Adrenal gland (tissue), 9 donors: ENCODE measurements at regions not wholly inside any gene's neighbourhood (a gene's known extent, or its start where the extent isn't known, plus 50 kb on each side); places are given as distances from the start of the nearest gene placed in this dataset.

Source experiments
- DNase-seq, 7 donors: peaks; one replicate each; pipeline ENCODE4 v3.0.0-alpha.2; 2019 to 2020
- H3K27ac ChIP-seq, 5 donors: fragments of 200-600 bp; sonication (generic) in 4 of 5; 1 replicate in 3 of 5; 2 replicates in 2 of 5; pipeline versions ENCODE4 v1.5.1 to v1.8.0; 2016 to 2020; ENCODE audit warnings: mild to moderate bottlenecking in 1 of 5
- H3K27me3 ChIP-seq: fragments of 200-600 bp; 2 replicates; pipeline ENCODE4 v1.8.0; 2021
- H3K36me3 ChIP-seq, 2 donors: fragments of 200-600 bp; replicated peaks in 1 of 2; 1 replicate in 1 of 2; 2 replicates in 1 of 2; pipeline versions ENCODE4 v1.5.1 to v1.8.0; 2018 to 2022
- H3K4me1 ChIP-seq, 2 donors: fragments of 200-600 bp; replicated peaks in 1 of 2; 1 replicate in 1 of 2; 2 replicates in 1 of 2; pipeline versions ENCODE4 v1.5.1 to v1.8.0; 2018 to 2021
- H3K4me3 ChIP-seq, 4 donors: fragments of 200-600 bp; sonication (generic) in 3 of 4; one replicate each; pipeline ENCODE4 v1.5.1; 2016 to 2018
- H3K9me3 ChIP-seq, 3 donors: fragments of 200-600 bp; sonication (generic) in 1 of 3; replicated peaks in 1 of 3; 1 replicate in 2 of 3; 2 replicates in 1 of 3; pipeline versions ENCODE4 v1.5.1 to v1.8.0; 2016 to 2021
- CTCF ChIP-seq, 6 experiments: fragments of 450-650 bp in 4 of 6; fragments of 200-600 bp in 2 of 6; sonication (generic) in 1 of 6; IDR thresholded peaks; 1 replicate in 5 of 6; 2 replicates in 1 of 6; pipeline versions ENCODE4 v1.5.1 to v1.8.0; 2016 to 2021; ENCODE audit warnings: antibody characterized with exemption in 6 of 6, mild to moderate bottlenecking in 2 of 6, moderate library complexity in 1 of 6
- POLR2A ChIP-seq, 2 donors: fragments of 450-650 bp; IDR thresholded peaks; one replicate each; pipeline ENCODE4 v1.6.1; 2017; ENCODE audit warnings: antibody characterized with exemption in 2 of 2, mild to moderate bottlenecking in 2 of 2, moderate library complexity in 1 of 2
- WGBS, 4 donors: extraction: QIAGEN DNeasy Blood & Tissue Kit in 2 of 4; methylation state at CpG; one replicate each; pipeline versions ENCODE4 v1.1.5 to v1.1.7; 2013 to 2017; 5-methylcytosine and 5-hydroxymethylcytosine counted together
- intact Hi-C, 2 donors: fragments of 100-400 bp; cut with DNase I; formaldehyde crosslinking; loops; one replicate each; pipeline versions ENCODE4 v1.14.1 to v1.15.0; 2022 to 2023
- donor health status: healthy with polysubstance abuse.
- donor health status: Bipolar disorder and iron deficiency.
- donor health status: DM: yes; HTN: yes; CAD: no.
- donor health status: DM: no; HTN: no; CAD: no.
- donor health status: DM: no; HTN: no; CAD: no.

DNA sequence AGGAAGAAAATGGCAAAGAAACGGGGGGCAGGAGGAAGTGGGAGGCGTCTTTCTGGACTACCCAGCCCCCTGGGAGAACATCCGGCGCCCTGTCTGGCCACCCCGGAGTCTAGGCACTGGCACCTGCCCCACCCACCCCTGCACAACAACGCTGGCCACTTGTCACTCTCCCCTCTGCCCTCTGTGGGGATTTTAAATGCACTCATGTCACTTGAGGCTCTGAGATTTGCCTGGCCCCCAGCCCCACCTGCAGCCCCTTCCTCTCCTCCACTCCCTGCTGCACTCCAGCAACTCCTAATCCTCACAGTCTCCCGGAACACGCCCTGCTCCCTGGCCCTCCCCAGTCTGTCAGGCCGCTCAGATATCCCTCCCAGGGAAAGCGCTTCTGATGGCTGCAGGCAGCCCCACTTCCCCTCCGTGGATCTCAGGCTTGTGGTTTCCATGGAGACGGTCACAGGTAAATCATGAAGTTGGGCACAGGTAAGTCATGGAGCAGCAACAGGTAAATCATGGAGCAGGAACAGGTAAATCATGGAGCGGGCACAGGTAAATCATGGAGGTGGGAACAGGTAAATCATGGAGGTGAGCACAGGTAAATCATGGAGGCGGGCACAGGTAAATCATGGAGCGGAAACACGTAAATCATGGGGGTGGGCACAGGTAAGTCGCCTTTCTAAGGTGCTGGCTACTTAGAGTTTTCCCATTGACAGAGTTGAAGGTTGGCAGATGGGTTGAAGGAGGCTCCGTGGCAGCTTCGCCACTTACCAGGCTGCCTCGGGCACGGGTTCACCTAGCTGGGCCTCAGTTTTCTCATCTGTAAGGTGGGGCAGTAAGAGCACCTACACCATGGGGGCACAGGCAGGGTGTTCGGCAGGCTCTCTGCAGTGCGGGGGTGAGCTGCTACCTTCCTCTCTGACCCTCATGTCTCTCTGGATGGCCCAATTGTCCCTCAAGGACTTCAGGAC lies 79.0 kb upstream of the SHISAL1 start:
- WGBS, 4 donors, result 73 to 83% (median 79%) methylated on average over 19 to 23 of the region's 23 CpGs
- intact Hi-C loops, result no loop called here
- H3K9me3 ChIP-seq, result no peaks in the 10 kb centered on the region
- H3K4me3 ChIP-seq, result no peak overlapping the region
- no peak for TF ChIP-seq CTCF (IDR thresholded peaks at IDR 0.05)
- no peak for TF ChIP-seq POLR2A (IDR thresholded peaks at IDR 0.05)
- H3K27me3 ChIP-seq, result no peaks in the 10 kb centered on the region
- H3K27ac ChIP-seq, result no peak overlapping the region
- DNase-seq, result peak in 2 of 7 donors; percentile 2 to 7
- no peaks in the 10 kb centered on the region for H3K4me1 ChIP-seq
- no peaks in the 10 kb centered on the region for H3K36me3 ChIP-seq

GRCh38 chr22:44391015-44391414 lies 78.3 kb upstream of the SHISAL1 start:
- no peaks in the 10 kb centered on the region for H3K9me3 ChIP-seq
- TF ChIP-seq CTCF (IDR thresholded peaks at IDR 0.05), result no peak
- TF ChIP-seq POLR2A (IDR thresholded peaks at IDR 0.05), result no peak
- peak in 1 of 7 donors; percentile 7 for DNase-seq
- H3K27me3 ChIP-seq, result no peaks in the 10 kb centered on the region
- H3K4me1 ChIP-seq, result no peaks in the 10 kb centered on the region
- H3K27ac ChIP-seq, result no peak overlapping the region
- intact Hi-C loops, result no loop called here
- H3K36me3 ChIP-seq, result no peaks in the 10 kb centered on the region
- no peak overlapping the region for H3K4me3 ChIP-seq
- WGBS, 4 donors, result 50 to 79% (median 70%) methylated on average over 3 to 6 of the region's 6 CpGs

DNA sequence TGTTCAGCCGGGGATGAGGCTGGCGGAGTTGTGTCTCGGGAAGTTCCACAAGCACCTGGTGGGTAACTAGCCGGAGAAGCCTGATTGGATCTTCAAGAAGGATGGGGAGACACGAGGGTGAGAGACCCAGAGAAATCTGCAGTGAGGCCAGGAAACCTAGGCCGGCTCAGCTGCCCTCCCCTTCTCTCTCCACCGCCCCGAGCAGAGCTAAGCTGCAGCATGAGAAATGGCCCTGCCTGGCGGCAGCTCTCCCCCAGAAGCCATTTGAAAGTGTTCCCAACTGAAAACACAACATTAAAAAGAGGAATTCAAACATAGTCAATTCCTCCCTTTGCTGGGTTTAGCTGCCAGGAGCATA lies 77.8 kb upstream of the SHISAL1 start:
- 63 to 86% (median 74%) methylated on average over 4 to 9 of the region's 9 CpGs for WGBS, 4 donors
- no peak for DNase-seq
- H3K27me3 ChIP-seq, result no peaks in the 10 kb centered on the region

More for the DNA sequence above, 77.8 kb upstream of the SHISAL1 start:
- Histone ChIP-seq H3K36me3 (no peaks in the 10 kb centered on the region), H3K4me1 (no peaks in the 10 kb centered on the region), H3K9me3 (no peaks in the 10 kb centered on the region), H3K27ac (no peak overlapping the region), H3K4me3 (no peak overlapping the region)
- TF ChIP-seq POLR2A (IDR thresholded peaks at IDR 0.05), result no peak
- no peak for TF ChIP-seq CTCF (IDR thresholded peaks at IDR 0.05)
- intact Hi-C loops, result no loop called here
